ENCODE measurements at regions not wholly inside any gene's neighbourhood (a gene's known extent, or its start where the extent isn't known, plus 50 kb on each side); places are given as distances from the start of the nearest gene placed in this dataset.

- no peak overlapping the region for H3K27ac ChIP-seq (ENCODE audit: low read depth, low read length)
- H3K4me1 ChIP-seq (ENCODE audit: insufficient read depth, low read length), result no peaks in the 10 kb centered on the region
- H3K9ac ChIP-seq (ENCODE audit: low read depth, low read length), result no peak overlapping the region
- H3K27me3 ChIP-seq (ENCODE audit: insufficient read depth, low read length), result no peaks in the 10 kb centered on the region
- 100% methylated on average over 1 of the region's 1 CpG for WGBS
- H3K36me3 ChIP-seq (ENCODE audit: insufficient read depth, low read length), result no peaks in the 10 kb centered on the region
- H3K4me3 ChIP-seq (ENCODE audit: low read length), result no peak overlapping the region
- H3K9me3 ChIP-seq (ENCODE audit: insufficient read depth, low read depth, low read length), result no peaks in the 10 kb centered on the region
Measured at GRCh38 chr5:40010436-40010835, 585.7 kb upstream of the DAB2 start.

- 100% methylated on average over 1 of the region's 1 CpG for WGBS
- Histone ChIP-seq H3K9ac (ENCODE audit: low read depth, low read length) (no peak overlapping the region), H3K36me3 (ENCODE audit: insufficient read depth, low read length) (no peaks in the 10 kb centered on the region), H3K27me3 (ENCODE audit: insufficient read depth, low read length) (no peaks in the 10 kb centered on the region), H3K4me1 (ENCODE audit: insufficient read depth, low read length) (no peaks in the 10 kb centered on the region), H3K9me3 (ENCODE audit: insufficient read depth, low read depth, low read length) (peaks cover 5% of the 10 kb centered on the region; the same call in 1 of the 2 replicates), H3K4me3 (ENCODE audit: low read length) (no peak overlapping the region), H3K27ac (ENCODE audit: low read depth, low read length) (no peak overlapping the region)
Measured at GRCh38 chr5:40006260-40006659, 581.5 kb upstream of the DAB2 start.

GRCh38 chr5:40001796-40002195 lies 577.0 kb upstream of the DAB2 start:
- 100% methylated on average over 1 of the region's 1 CpG for WGBS

GRCh38 chr5:39998518-39998917 lies 573.7 kb upstream of the DAB2 start:
- no peaks in the 10 kb centered on the region for H3K36me3 ChIP-seq (ENCODE audit: insufficient read depth, low read length)
- no peaks in the 10 kb centered on the region for H3K9me3 ChIP-seq (ENCODE audit: insufficient read depth, low read depth, low read length)
- H3K27ac ChIP-seq (ENCODE audit: low read depth, low read length), result no peak overlapping the region
- H3K27me3 ChIP-seq (ENCODE audit: insufficient read depth, low read length), result no peaks in the 10 kb centered on the region
- no peaks in the 10 kb centered on the region for H3K4me1 ChIP-seq (ENCODE audit: insufficient read depth, low read length)
- H3K4me3 ChIP-seq (ENCODE audit: low read length), result no peak overlapping the region
- no peak overlapping the region for H3K9ac ChIP-seq (ENCODE audit: low read depth, low read length)

More at GRCh38 chr5:40001796-40002195, 577.0 kb upstream of the DAB2 start:
- Histone ChIP-seq H3K36me3 (ENCODE audit: insufficient read depth, low read length) (no peaks in the 10 kb centered on the region), H3K27me3 (ENCODE audit: insufficient read depth, low read length) (no peaks in the 10 kb centered on the region), H3K27ac (ENCODE audit: low read depth, low read length) (no peak overlapping the region), H3K9ac (ENCODE audit: low read depth, low read length) (no peak overlapping the region), H3K4me3 (ENCODE audit: low read length) (no peak overlapping the region), H3K4me1 (ENCODE audit: insufficient read depth, low read length) (no peaks in the 10 kb centered on the region), H3K9me3 (ENCODE audit: insufficient read depth, low read depth, low read length) (peaks cover 5% of the 10 kb centered on the region; the same call in 1 of the 2 replicates)

DNA sequence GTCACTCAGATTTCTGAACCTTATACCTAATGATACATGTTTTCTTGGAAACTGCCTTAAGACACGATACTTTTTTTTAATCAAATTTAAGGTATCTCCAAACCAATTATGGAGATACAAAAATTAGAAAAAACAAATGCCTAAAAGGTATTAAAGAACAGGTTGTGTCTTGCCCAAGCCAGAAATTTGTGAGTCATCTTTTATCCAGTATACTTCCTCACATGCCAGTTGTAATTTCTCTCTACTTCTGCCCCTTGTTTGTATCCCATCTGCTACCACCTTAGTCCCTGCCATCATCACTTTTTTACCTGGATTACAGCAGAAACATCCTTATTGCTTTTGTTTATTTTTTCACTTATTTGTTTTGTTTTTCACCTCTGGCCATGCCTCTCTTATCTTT lies 571.2 kb upstream of the DAB2 start:
- no peaks in the 10 kb centered on the region for H3K27me3 ChIP-seq (ENCODE audit: insufficient read depth, low read length)
- no peak overlapping the region for H3K4me3 ChIP-seq (ENCODE audit: low read length)
- H3K36me3 ChIP-seq (ENCODE audit: insufficient read depth, low read length), result no peaks in the 10 kb centered on the region
- H3K9ac ChIP-seq (ENCODE audit: low read depth, low read length), result no peak overlapping the region
- no peak overlapping the region for H3K27ac ChIP-seq (ENCODE audit: low read depth, low read length)
- H3K9me3 ChIP-seq (ENCODE audit: insufficient read depth, low read depth, low read length), result no peaks in the 10 kb centered on the region
- no peaks in the 10 kb centered on the region for H3K4me1 ChIP-seq (ENCODE audit: insufficient read depth, low read length)
- WGBS, result no CpG with 5 or more reads among the region's 1 CpG

DNA sequence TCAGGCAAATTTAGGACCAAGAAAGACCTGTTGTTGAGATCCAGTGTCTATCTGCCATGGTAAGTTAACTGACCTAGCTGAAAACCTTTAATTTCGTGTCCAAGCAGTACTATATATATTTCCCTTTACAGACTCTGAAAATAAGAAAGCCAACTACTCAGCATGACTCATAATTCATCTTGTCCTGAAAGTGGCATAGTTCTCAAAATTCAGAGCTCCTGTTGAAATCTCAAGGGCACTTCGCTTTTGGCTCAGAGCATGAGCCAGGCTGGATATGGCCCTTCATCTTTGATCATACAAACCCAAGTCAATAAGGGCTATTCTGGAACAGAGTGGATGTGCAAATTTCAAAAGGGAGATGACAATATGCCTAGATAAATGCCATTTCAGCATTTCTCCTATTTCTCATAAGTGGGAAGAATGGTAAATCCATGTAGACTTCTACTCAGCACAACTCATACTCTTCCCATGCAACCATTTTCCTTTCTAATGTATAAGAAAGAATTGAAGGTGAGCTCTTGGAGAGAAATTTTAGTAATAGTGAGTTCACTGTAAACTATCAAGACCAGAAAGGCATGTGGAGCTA lies 567.9 kb upstream of the DAB2 start:
- Histone ChIP-seq H3K36me3 (ENCODE audit: insufficient read depth, low read length) (no peaks in the 10 kb centered on the region), H3K9ac (ENCODE audit: low read depth, low read length) (no peak overlapping the region), H3K4me3 (ENCODE audit: low read length) (no peak overlapping the region), H3K27me3 (ENCODE audit: insufficient read depth, low read length) (no peaks in the 10 kb centered on the region), H3K27ac (ENCODE audit: low read depth, low read length) (no peak overlapping the region), H3K4me1 (ENCODE audit: insufficient read depth, low read length) (no peaks in the 10 kb centered on the region), H3K9me3 (ENCODE audit: insufficient read depth, low read depth, low read length) (no peaks in the 10 kb centered on the region)
- WGBS, result 95% methylated on average over 2 of the region's 2 CpGs

DNA sequence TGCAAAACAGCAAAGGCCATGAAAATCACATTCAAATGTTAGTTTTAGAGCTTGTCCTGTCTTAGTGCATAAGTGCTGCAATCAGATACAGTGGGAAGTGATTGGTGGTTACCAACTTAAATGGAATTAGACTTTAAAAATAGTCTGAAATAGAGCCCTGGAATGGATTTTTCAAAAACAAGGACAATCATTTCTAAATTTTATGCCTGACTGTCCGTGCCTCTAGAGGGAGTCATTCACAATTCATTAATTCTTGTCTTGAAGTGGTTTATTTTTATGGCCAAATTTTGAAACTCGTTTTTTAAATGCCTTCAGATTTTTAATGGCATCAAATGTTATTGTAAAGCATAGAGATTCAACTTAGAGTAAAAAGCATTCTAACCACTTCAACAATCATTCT lies 561.8 kb upstream of the DAB2 start:
- no peaks in the 10 kb centered on the region for H3K9me3 ChIP-seq (ENCODE audit: insufficient read depth, low read depth, low read length)
- no peak overlapping the region for H3K27ac ChIP-seq (ENCODE audit: low read depth, low read length)
- H3K4me3 ChIP-seq (ENCODE audit: low read length), result no peak overlapping the region
- no peak overlapping the region for H3K9ac ChIP-seq (ENCODE audit: low read depth, low read length)
- H3K36me3 ChIP-seq (ENCODE audit: insufficient read depth, low read length), result no peaks in the 10 kb centered on the region
- H3K27me3 ChIP-seq (ENCODE audit: insufficient read depth, low read length), result no peaks in the 10 kb centered on the region
- WGBS, result 83% methylated on average over 2 of the region's 2 CpGs
- no peaks in the 10 kb centered on the region for H3K4me1 ChIP-seq (ENCODE audit: insufficient read depth, low read length)

DNA sequence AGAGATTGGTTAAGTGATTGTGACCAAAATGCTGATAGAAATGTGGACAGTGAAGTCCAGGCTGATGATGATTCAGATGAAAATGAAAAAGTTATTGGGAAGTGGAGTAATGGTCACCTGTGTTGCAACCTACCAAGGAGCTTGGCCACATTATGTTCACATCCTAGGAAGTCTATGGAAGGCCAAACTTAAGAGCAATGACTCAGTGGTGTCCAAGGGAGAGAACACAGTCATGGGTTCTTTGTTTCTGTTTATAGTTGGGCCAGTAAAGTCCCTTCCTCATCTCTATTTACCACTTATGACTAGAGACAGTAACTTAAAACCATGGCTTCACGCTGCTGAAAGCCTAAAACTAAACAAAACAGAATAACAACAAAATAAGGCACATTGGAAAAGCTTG lies 555.3 kb upstream of the DAB2 start:
- WGBS, result no CpG with 5 or more reads among the region's 1 CpG
- H3K9me3 ChIP-seq (ENCODE audit: insufficient read depth, low read depth, low read length), result no peaks in the 10 kb centered on the region
- H3K27me3 ChIP-seq (ENCODE audit: insufficient read depth, low read length), result no peaks in the 10 kb centered on the region
- H3K36me3 ChIP-seq (ENCODE audit: insufficient read depth, low read length), result no peaks in the 10 kb centered on the region
- no peaks in the 10 kb centered on the region for H3K4me1 ChIP-seq (ENCODE audit: insufficient read depth, low read length)
- no peak overlapping the region for H3K4me3 ChIP-seq (ENCODE audit: low read length)
- H3K27ac ChIP-seq (ENCODE audit: low read depth, low read length), result no peak overlapping the region
- no peak overlapping the region for H3K9ac ChIP-seq (ENCODE audit: low read depth, low read length)

- Histone ChIP-seq H3K27ac (ENCODE audit: low read depth, low read length) (no peak overlapping the region), H3K9ac (ENCODE audit: low read depth, low read length) (no peak overlapping the region), H3K9me3 (ENCODE audit: insufficient read depth, low read depth, low read length) (no peaks in the 10 kb centered on the region), H3K36me3 (ENCODE audit: insufficient read depth, low read length) (no peaks in the 10 kb centered on the region), H3K27me3 (ENCODE audit: insufficient read depth, low read length) (no peaks in the 10 kb centered on the region), H3K4me3 (ENCODE audit: low read length) (no peak overlapping the region), H3K4me1 (ENCODE audit: insufficient read depth, low read length) (no peaks in the 10 kb centered on the region)
- WGBS, result 89% methylated on average over 2 of the region's 3 CpGs
Measured at GRCh38 chr5:39977066-39977655, 552.4 kb upstream of the DAB2 start.

DNA sequence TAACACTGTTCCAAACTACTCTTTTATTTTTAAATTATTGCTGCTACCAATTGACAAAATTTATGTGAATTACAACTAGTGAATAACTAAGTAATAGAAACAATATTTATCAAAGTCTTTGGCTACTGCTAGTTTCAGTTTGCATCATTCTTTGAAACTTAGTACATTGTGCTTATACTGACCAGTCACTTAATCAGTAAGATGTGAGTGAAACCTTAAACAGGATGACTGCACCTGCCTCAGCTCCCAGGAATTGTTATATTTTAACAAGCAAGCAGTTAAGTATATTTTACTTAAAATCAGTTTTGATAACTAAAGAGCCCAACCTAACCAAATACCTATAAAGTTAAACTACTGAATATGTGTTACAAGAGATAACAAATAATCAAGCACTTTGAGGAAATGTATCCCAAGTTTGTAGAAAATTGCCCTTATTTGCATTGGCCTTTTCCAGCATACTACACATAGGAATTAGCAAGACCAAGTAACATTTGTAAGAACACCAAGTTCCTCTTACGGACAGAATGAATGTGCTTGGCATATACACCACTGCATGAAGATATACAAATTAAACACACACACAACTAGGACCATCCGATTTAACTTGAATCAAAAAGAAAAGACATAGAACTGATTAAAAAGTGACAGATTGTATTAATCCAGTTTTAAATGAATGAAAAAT lies 545.5 kb upstream of the DAB2 start:
- H3K27me3 ChIP-seq (ENCODE audit: insufficient read depth, low read length), result no peaks in the 10 kb centered on the region
- no peaks in the 10 kb centered on the region for H3K9me3 ChIP-seq (ENCODE audit: insufficient read depth, low read depth, low read length)
- H3K36me3 ChIP-seq (ENCODE audit: insufficient read depth, low read length), result no peaks in the 10 kb centered on the region
- WGBS, result 96% methylated on average over 1 of the region's 2 CpGs
- H3K4me3 ChIP-seq (ENCODE audit: low read length), result no peak overlapping the region
- H3K9ac ChIP-seq (ENCODE audit: low read depth, low read length), result no peak overlapping the region
- no peak overlapping the region for H3K27ac ChIP-seq (ENCODE audit: low read depth, low read length)
- no peaks in the 10 kb centered on the region for H3K4me1 ChIP-seq (ENCODE audit: insufficient read depth, low read length)

GRCh38 chr5:39968381-39968780 lies 543.6 kb upstream of the DAB2 start:
- Histone ChIP-seq H3K9ac (ENCODE audit: low read depth, low read length) (no peak overlapping the region), H3K4me1 (ENCODE audit: insufficient read depth, low read length) (no peaks in the 10 kb centered on the region), H3K9me3 (ENCODE audit: insufficient read depth, low read depth, low read length) (no peaks in the 10 kb centered on the region), H3K36me3 (ENCODE audit: insufficient read depth, low read length) (no peaks in the 10 kb centered on the region), H3K27ac (ENCODE audit: low read depth, low read length) (no peak overlapping the region), H3K27me3 (ENCODE audit: insufficient read depth, low read length) (no peaks in the 10 kb centered on the region), H3K4me3 (ENCODE audit: low read length) (no peak overlapping the region)
- 88% methylated on average over 2 of the region's 2 CpGs for WGBS
